ENCODE measurements at regions not wholly inside any gene's neighbourhood (a gene's known extent, or its start where the extent isn't known, plus 50 kb on each side); places are given as distances from the start of the nearest gene placed in this dataset.
"Not testable (repeated sequence)": the region's sequence is repeated elsewhere in the genome, so short reads cannot be mapped to it uniquely, and the experiment has no call there.

DNA sequence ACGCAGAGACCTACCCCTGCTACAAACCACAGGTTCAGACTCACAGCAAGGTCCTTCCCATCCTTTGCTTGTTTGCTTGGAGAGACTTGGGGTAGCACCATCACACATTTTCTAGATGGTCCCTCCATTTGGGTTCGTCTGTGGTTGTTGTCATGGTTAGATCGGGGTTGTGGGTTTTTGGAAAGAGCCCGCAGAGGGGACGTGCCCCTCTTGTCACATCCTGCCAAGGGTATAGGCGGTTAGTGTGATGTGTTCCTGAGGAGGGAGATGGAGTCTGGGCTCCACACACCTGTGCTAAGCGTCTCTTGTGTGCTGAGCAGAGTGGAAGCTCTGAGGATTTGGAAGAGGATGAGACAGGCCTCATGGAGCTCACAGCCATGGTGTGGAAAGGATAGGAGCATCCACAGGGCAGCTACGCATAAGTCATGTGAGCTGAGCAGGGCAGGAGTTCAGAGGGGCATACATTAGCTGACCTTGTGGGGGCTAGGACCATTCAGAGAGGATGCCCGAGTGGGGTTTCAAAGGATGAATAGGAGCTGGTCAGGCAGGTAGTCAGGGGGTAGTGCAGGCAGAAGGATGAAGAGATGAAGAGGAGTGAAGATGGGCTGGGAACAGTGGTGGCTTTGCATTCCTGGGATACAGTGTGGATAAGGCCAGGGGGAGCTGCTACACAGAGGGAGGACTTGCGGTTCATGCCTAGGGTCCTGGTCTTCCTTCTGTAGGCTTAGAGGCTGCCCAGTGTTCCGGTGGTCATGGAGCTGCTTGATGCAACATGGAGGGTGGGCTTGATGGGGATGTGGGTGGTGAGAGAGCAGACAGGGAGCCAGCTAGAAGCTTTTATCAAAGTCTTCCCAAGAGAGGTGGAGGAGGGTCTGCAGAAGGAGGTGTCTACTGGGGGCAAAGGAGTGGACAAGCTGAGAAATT, 62.9 kb downstream of the ACKR3 start:
- no peak for DNase-seq (ENCODE audit: extremely low read depth, low read depth, low spot score)

DNA sequence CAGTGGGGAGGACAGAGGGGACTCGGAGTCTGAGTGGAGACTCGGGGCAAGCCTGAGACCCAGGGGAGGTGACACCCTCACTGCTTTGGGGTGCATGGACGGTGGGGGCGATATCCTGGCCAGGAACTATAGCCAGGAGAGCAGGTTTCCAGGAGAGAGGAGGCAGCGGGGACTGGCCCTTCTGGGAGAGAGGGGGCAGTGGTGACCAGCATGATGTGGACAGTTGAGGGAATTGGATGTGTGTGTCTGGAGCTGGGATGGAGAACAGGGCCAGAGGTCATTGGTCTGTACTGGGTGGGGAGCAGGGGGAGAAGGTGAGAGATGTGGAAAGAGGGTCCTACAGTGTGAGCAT, 63.6 kb downstream of the ACKR3 start:
- no peak for DNase-seq (ENCODE audit: extremely low read depth, low read depth, low spot score)

DNA sequence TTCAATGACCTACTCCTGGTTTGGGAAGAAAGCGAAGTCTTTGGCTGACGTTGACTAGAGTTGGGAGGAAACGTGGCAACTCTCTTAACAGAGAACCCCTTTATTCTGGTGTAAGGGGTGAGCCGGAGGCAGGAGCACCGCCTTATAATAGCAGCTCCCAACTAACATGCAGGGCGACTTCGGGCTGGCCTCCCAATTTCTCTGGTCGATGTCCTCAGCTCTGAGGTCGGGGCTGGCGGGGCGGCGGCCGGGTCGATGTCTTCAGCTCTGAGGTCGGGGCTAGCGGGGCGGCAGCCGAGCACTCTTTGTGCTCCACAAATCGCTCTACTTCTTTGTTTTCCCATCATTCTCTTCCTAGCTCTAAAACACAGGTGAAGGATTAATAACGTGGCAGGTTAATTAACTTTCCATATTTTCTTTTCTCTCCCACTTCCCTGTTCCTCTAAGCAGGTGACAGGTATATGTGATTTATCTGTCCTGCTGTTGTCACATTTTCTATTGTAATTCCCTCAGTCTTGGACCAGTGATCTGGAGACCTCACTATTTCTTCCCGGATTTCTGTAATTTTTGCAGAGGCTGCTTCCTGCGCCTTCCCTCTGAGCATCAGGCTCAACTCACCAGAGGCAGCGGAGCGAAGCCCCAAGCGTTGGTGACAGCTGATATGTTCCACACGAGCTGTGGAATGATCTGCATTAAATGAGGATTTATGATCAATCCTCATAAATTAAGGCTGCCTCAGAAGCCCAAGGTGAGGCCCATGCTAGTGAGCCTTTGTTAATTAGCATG, 64.3 kb downstream of the ACKR3 start:
- no peak for DNase-seq (ENCODE audit: extremely low read depth, low read depth, low spot score)

GRCh38 chr2:236636261-236636660, 66.6 kb downstream of the ACKR3 start:
- DNase-seq (ENCODE audit: extremely low read depth, low read depth, low spot score): no peak

DNA sequence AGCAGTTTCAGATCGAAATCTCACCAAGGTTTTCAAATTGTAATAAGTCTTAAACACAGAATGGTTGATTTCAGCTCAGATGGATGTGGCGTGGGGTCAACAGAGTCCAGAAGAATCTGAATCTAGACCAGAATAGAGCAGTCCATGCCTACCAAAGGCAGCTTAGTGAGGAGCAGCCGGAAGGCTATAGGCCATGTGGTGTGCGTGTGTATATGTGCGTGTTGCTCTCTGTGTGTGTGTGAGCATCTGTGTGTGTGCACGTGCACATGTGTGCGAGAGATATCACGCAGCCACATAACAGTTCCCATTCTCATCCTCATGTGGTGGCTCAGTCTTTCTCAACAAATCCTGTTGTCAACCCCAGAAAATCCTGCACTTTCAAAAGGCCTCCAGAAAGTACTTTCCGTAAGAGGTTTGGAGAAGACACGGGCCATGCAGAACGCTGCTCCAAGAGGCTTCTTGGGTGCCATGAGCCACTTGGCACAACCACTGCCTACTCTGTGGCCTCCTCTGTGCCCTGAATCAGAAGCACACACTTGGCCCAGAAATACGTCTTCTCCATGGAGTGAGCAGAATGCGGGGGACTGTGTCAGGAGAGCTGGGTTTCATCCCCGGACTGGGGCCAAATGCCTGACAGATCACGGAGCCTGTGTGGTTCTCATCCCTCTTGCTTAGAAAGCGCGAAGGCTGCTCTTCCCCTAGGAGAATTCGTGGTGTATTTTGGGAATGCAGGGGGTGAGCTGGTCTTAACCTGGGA, 67.3 kb downstream of the ACKR3 start:
- no peak for DNase-seq (ENCODE audit: extremely low read depth, low read depth, low spot score)

DNA sequence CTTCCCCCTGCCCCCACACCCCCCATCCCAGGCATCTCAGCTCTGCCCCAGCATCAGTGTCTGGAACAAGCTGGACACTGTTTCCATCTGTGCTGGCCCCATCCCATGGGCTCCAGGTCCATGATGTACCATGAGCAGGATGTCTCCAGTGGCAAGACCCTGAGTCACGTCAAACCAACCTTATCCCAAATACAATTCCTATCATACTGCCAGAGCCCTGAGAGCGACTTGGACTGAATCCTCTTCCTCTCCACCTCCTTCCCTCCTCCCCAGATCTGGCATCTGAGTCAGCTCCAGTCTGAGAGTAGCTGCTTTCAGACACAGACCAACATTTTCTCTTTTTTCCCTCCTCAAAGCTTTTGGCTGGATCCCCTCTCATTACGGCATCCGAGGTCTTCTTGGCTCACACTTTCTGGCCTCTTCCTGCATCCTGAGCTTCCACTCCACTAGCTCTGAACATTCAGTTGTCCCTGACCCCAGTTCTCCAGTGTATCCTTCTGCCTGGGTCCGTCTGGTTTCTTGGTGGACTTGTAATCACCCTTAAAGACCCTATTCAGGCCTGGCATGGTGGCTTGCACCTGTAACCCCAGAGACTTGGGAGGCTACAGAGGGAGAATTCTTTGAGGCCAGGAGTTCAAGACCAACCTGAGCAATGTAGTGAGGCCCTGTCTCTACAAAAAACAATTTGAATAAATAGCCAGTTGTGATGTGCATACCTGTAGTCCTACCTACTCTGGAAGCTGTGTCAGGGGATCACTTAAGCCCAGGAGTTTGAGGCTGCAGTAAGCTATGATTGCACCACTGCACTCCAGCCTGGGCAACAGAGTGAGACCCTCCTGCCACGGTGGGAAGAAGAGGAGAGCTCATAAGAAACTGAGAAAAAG, 68.3 kb downstream of the ACKR3 start:
- no peak for DNase-seq (ENCODE audit: extremely low read depth, low read depth, low spot score)

DNA sequence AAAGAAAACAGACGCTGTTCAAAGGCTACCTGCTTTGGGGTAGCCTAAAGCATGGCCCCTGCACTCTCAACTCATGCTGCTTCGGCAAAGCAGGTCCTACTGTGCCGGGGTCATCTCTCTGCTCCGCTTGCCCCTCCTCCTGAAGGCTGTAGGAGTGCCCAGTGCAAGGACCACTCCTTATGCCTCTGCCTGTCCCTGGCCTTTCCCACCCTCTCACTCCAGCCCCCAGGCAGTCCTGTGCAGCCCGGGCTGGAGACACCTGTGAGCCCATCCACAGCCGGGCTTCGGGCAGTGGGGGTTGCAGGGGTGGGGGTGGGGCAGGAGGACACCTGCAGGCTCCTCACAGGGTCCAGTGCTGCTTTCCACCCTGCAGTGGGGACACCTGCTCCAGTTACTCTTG, 69.1 kb downstream of the ACKR3 start:
- no peak for DNase-seq (ENCODE audit: extremely low read depth, low read depth, low spot score)

DNA sequence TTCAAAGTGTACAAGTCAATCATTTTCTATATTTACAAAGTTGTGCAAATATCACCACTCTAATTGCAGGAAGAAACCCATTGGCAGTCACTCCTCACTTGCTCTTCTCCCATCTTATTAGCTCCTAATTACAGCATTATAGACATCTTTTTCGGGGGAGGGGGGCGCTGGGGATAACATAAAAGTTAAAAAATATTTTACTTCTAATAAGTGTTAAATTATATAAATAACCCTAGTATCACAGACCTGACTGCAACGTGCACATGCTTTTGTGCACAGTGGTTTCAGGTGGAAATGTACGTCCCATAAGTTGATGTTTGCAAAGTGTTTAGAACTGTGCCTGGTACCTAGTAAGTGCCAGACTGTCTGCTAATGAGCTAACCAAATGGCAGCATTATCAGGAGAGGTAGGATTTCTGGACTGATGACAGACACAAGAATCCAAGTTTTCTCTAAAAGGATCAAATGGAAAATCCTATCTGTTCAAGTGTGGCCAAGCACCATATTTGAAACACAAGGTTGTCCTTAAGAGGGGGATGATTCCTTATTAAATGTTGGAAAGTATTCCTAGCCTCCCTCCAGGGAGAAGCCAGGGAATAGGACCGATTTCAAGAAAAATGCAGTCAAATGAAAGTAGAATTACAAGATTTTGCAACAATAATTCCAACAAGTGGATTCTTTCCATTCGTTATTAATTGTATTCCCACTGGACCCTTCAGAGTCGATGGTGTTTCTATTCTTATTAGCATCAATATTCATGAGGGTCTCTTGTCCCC, 70.0 kb downstream of the ACKR3 start:
- no peak for DNase-seq (ENCODE audit: extremely low read depth, low read depth, low spot score)

- no peak for DNase-seq (ENCODE audit: extremely low read depth, low read depth, low spot score)
Observed at GRCh38 chr2:236641051-236641726, 71.6 kb downstream of the ACKR3 start.

- DNase-seq (ENCODE audit: extremely low read depth, low read depth, low spot score): no peak
Observed at GRCh38 chr2:236642125-236642524, 72.5 kb downstream of the ACKR3 start.

DNA sequence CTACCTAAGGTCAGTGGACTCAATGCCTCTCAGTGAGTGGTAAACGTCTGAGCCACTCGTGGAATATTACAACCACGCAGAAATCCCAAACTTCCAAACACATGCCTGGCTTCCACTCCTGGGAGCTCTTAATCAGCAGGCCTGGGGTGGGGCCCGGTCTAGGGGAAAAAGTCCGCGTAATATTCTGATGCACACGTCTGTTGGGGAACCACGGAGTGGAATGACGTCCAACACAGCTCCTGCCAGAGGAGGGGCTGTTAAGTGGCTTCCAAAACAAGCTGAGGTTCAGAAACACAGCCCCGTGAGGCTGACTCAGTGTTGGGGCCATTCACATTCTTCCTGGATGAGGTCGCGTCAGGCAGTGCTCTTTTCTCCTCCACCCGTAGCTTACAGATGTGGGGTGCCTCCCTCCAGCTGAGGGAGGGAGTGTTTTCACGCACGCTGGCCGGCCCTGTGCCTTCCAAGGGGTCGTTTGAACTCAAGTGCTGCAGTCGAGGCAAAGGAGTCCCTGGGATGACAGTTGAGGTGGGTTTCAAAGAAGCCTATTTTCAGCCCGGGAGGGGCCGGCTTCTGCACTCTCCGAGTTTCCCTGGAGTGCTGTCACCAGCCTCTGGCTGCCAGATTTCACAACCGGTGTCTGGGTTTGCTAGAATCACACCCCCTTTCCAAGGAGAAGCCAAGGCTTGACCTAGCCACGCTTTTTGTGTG, 73.1 kb downstream of the ACKR3 start:
- no peak for DNase-seq (ENCODE audit: extremely low read depth, low read depth, low spot score)

GRCh38 chr2:236643480-236643879, 73.9 kb downstream of the ACKR3 start:
- DNase-seq (ENCODE audit: extremely low read depth, low read depth, low spot score): no peak

GRCh38 chr2:236644067-236644466, 74.4 kb downstream of the ACKR3 start:
- DNase-seq (ENCODE audit: extremely low read depth, low read depth, low spot score): no peak

GRCh38 chr2:236644502-236644911, 74.9 kb downstream of the ACKR3 start:
- no peak for DNase-seq (ENCODE audit: extremely low read depth, low read depth, low spot score)

DNA sequence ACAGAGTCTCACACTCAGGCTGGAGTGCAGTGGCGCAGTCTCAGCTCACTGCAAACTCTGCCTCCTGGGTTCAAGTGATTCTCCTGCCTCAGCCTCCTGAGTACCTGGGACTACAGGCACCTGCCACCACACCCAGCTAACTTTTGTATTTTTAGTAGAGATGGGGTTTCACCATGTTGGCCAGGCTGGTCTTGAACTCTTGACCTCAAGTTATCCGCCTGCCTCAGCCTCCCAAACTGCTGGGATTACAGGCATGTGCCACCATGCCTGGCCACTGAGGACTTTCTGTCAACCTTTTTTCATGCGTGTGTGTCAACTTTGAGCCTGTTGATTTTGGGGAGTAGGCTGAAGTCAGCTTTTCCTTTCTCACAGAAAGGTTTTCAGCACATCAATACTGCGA, 75.5 kb downstream of the ACKR3 start:
- DNase-seq (ENCODE audit: extremely low read depth, low read depth, low spot score): not testable (repeated sequence)

GRCh38 chr2:236646441-236646840, 76.8 kb downstream of the ACKR3 start:
- DNase-seq (ENCODE audit: extremely low read depth, low read depth, low spot score): no peak

DNA sequence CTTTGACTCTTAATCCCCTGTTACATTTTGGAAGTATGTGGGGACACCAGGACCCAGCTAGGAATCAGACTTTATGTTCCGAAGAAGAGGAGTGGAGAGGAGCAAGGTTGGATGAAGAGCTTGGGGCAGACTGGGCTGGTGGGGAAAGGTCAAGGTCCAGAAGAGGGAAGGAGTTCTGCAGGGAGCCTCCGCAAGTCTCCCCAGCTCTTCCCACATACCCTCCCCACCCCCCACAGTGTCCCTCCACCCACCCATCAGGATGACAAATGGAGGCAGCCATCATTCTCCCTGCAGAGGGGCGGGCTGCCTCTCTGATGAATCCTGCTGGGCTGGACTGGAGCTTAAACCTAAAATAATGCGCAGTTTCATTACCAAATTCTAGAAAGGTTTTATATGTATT, 77.2 kb downstream of the ACKR3 start:
- DNase-seq (ENCODE audit: extremely low read depth, low read depth, low spot score): no peak

GRCh38 chr2:236647621-236648020, 78.0 kb downstream of the ACKR3 start:
- no peak for DNase-seq (ENCODE audit: extremely low read depth, low read depth, low spot score)

All from glomerular endothelial cell (primary cell).